22Rv1 (cell line): ENCODE measurements at regions not wholly inside any gene's neighbourhood (a gene's known extent, or its start where the extent isn't known, plus 50 kb on each side); places are given as distances from the start of the nearest gene placed in this dataset.

Source experiments
- ZFX ChIP-seq: fragments of 450-650 bp; IDR thresholded peaks from 2 replicates; pipeline ENCODE4 v1.6.1; 2017; ENCODE audit warnings: antibody characterized with exemption, borderline replicate concordance
- TF ChIP-seq, protein P1 (sequence below): fragments of 450-650 bp; IDR thresholded peaks from 2 replicates; pipeline ENCODE4 v1.5.1; 2017; ENCODE audit warnings: mild to moderate bottlenecking

DNA sequence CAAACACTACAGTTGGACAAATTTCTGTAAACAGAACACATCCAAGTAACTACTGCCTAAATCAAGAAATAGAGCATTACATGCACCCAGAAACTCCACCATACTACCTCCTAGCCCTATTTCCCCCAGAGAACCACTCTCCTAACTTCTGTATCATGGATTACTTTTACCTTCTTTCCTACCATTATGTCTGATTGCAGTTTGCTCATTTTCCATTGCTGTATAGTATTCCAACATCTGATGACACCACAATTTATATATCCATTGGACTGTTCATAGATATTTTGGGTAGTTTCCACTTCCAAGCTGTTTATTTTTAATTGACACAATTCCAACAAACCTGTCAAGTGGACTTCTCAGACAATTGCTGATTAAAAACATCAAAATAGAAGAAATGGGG is 271.1 kb downstream of the CDC5L start:
- TF ChIP-seq, protein P1, sequence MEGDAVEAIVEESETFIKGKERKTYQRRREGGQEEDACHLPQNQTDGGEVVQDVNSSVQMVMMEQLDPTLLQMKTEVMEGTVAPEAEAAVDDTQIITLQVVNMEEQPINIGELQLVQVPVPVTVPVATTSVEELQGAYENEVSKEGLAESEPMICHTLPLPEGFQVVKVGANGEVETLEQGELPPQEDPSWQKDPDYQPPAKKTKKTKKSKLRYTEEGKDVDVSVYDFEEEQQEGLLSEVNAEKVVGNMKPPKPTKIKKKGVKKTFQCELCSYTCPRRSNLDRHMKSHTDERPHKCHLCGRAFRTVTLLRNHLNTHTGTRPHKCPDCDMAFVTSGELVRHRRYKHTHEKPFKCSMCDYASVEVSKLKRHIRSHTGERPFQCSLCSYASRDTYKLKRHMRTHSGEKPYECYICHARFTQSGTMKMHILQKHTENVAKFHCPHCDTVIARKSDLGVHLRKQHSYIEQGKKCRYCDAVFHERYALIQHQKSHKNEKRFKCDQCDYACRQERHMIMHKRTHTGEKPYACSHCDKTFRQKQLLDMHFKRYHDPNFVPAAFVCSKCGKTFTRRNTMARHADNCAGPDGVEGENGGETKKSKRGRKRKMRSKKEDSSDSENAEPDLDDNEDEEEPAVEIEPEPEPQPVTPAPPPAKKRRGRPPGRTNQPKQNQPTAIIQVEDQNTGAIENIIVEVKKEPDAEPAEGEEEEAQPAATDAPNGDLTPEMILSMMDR: no peak
- TF ChIP-seq ZFX: no peak
